ENCODE measurements at regions not wholly inside any gene's neighbourhood (a gene's known extent, or its start where the extent isn't known, plus 50 kb on each side); places are given as distances from the start of the nearest gene placed in this dataset.

DNA sequence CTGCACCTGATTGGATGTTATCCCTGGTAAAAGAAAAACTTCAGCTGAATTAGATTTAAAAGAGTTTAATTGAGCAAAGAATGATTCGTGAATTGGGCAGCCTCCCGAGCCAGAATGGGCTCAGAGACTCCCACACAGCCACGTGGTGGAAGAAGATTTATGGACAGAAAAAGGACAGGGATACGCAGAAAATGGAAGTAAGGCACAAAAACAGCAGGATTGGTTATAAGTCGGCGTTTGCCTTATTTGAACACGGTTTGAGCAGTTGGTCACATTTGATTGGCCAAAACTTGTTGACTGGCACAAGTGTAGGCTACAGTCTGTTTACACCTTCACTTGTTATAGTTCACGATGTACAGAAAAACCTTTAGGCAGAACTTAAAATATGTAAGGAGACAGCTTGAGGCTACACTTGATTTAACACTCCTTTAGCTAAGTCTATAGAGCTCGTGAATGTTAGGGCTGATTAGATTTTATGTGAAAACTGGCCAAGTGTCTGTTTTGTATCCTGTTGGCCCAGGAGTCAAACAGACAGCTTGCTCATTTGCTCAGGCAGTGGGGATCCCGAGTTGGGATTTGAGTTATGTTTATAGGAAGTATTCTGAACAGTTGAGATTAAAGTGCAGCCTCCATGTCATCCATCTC is 119.5 kb upstream of the SHISA6 start:
- no peaks in the 10 kb centered on the region for H3K27me3 ChIP-seq (ENCODE audit: insufficient read depth in 3 of 3, low read length in 2 of 3)
- intact Hi-C loops (cut with DNase I): no loop called here
- no peak overlapping the region for H3K27ac ChIP-seq
- TF ChIP-seq, protein P1, sequence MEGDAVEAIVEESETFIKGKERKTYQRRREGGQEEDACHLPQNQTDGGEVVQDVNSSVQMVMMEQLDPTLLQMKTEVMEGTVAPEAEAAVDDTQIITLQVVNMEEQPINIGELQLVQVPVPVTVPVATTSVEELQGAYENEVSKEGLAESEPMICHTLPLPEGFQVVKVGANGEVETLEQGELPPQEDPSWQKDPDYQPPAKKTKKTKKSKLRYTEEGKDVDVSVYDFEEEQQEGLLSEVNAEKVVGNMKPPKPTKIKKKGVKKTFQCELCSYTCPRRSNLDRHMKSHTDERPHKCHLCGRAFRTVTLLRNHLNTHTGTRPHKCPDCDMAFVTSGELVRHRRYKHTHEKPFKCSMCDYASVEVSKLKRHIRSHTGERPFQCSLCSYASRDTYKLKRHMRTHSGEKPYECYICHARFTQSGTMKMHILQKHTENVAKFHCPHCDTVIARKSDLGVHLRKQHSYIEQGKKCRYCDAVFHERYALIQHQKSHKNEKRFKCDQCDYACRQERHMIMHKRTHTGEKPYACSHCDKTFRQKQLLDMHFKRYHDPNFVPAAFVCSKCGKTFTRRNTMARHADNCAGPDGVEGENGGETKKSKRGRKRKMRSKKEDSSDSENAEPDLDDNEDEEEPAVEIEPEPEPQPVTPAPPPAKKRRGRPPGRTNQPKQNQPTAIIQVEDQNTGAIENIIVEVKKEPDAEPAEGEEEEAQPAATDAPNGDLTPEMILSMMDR (IDR thresholded peaks at IDR 0.05): no peak
- DNase-seq: no peak
- H3K4me1 ChIP-seq: no peaks in the 10 kb centered on the region
- H3K36me3 ChIP-seq (ENCODE audit: insufficient read depth in 1 of 2, low read depth in 1 of 2): no peaks in the 10 kb centered on the region
- ATAC-seq: no peak
- no peaks in the 10 kb centered on the region for H3K9me3 ChIP-seq
- no peak overlapping the region for H3K4me3 ChIP-seq
- 32 to 40% (median 33%) methylated on average over 10 of the region's 10 CpGs for WGBS, 3 donors

DNA sequence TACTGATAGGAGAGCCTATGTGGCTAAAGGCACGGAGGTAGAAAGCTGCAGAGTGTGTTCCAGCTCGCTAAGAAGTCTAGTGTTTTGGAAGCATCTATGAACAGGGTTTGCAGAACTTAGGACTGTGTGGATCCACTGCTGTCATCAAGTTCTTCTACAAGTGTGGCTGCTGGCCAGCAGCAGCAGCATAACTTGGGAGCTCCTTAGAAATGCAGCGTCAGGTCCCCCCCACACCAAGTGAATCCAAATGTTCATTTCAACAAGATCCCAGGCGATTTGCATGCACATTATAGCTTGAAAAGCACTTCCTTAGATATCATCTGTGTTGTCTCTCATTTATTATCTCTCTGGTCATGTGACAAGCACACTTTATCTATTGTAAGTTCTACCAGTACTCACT is 131.9 kb upstream of the SHISA6 start:
- WGBS, 3 donors: 59 to 67% (median 63%) methylated on average over 4 of the region's 4 CpGs

DNA sequence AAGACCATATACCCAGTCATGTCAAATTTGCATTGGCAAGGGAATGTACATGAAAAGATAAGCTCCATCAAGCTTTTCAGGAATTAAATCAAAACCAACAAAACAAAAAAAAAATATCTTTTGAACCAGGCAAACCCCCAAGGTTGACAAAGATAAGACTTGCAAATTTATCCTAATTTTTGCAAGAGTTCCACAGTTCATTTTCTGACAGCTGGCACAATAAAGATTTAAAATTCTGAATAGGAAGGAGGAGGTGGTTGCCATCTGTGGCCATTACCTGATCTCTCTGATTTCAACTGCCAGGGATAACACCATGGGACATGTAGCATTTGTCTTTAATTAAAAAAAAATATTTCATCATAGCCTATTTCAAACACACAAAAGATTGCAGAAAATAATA is 135.9 kb upstream of the SHISA6 start:
- Histone ChIP-seq H3K27ac (no peak overlapping the region), H3K4me1 (no peaks in the 10 kb centered on the region), H3K36me3 (ENCODE audit: insufficient read depth in 1 of 2, low read depth in 1 of 2) (no peaks in the 10 kb centered on the region), H3K9me3 (no peaks in the 10 kb centered on the region), H3K27me3 (ENCODE audit: insufficient read depth in 3 of 3, low read length in 2 of 3) (no peaks in the 10 kb centered on the region), H3K4me3 (no peak overlapping the region)
- intact Hi-C loops (cut with DNase I): no loop called here
- no peak for DNase-seq
- ATAC-seq: no peak
- TF ChIP-seq, protein P1 (IDR thresholded peaks at IDR 0.05): no peak

More for the DNA sequence above, 131.9 kb upstream of the SHISA6 start:
- H3K4me1 ChIP-seq: no peaks in the 10 kb centered on the region
- no peak overlapping the region for H3K27ac ChIP-seq
- H3K4me3 ChIP-seq: no peak overlapping the region
- ATAC-seq (no peak), DNase-seq (no peak)
- intact Hi-C loops (cut with DNase I): no loop called here
- H3K27me3 ChIP-seq (ENCODE audit: insufficient read depth in 3 of 3, low read length in 2 of 3): no peaks in the 10 kb centered on the region
- no peaks in the 10 kb centered on the region for H3K9me3 ChIP-seq
- H3K36me3 ChIP-seq (ENCODE audit: insufficient read depth in 1 of 2, low read depth in 1 of 2): no peaks in the 10 kb centered on the region
- TF ChIP-seq, protein P1 (IDR thresholded peaks at IDR 0.05): no peak

DNA sequence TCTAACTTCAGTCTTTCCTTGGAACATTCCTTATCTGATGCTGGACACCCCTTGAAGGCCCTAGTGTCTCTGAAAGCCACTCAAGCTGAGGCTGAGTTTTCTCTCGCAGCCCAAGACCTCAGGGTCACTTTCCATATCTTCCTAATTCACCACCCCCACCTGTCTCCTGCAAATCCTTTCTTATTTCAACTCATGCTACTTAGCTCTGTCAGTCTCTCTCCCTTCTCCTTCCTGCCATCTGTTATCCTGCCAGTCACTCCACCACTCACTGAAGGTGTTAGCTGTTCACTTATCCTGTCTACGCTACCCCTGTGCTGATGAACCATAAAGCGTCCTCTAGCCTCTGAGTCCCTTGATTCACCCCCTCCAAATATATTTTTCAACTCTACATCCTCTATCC is 143.9 kb upstream of the SHISA6 start:
- Histone ChIP-seq H3K36me3 (ENCODE audit: insufficient read depth in 1 of 2, low read depth in 1 of 2) (no peaks in the 10 kb centered on the region), H3K9me3 (no peaks in the 10 kb centered on the region), H3K4me1 (no peaks in the 10 kb centered on the region), H3K27ac (no peak overlapping the region), H3K4me3 (no peak overlapping the region), H3K27me3 (ENCODE audit: insufficient read depth in 3 of 3, low read length in 2 of 3) (peaks cover 0 to 2% (median 0%) of the 10 kb centered on the region in 3 donors)
- TF ChIP-seq, protein P1 (IDR thresholded peaks at IDR 0.05): no peak
- no peak for DNase-seq
- WGBS, 3 donors: 62 to 74% (median 70%) methylated on average over 3 of the region's 3 CpGs
- ATAC-seq: no peak
- intact Hi-C loops (cut with DNase I): no loop called here

DNA sequence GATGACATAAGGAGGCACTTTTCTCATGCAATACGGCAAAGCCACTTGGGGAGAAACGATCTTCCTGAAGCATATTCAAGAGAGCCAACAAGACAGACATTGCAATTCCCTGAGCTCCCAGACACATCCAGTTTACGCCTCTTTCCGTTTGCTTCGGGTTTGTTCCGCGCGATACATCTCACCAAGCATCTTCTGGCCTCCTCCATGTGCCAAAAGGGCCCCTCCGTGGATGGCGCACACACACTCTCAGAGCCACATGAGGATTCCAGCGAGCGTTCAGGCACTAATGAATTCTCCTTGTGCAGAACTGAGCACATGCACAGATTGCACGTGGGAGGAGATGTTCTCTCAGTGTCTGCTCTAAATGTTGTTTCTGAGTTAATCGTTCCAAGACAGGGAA is 146.7 kb upstream of the SHISA6 start:
- no peaks in the 10 kb centered on the region for H3K36me3 ChIP-seq (ENCODE audit: insufficient read depth in 1 of 2, low read depth in 1 of 2)
- ATAC-seq (no peak), DNase-seq (no peak)
- TF ChIP-seq, protein P1 (IDR thresholded peaks at IDR 0.05): no peak
- peaks cover 0 to 2% (median 0%) of the 10 kb centered on the region in 3 donors for H3K27me3 ChIP-seq (ENCODE audit: insufficient read depth in 3 of 3, low read length in 2 of 3)
- no peaks in the 10 kb centered on the region for H3K4me1 ChIP-seq
- no peak overlapping the region for H3K4me3 ChIP-seq
- WGBS, 3 donors: 70 to 80% (median 78%) methylated on average over 14 of the region's 14 CpGs
- no peaks in the 10 kb centered on the region for H3K9me3 ChIP-seq
- intact Hi-C loops (cut with DNase I): no loop called here
- H3K27ac ChIP-seq: no peak overlapping the region
